ENCODE measurements at regions not wholly inside any gene's neighbourhood (a gene's known extent, or its start where the extent isn't known, plus 50 kb on each side); places are given as distances from the start of the nearest gene placed in this dataset.

DNA sequence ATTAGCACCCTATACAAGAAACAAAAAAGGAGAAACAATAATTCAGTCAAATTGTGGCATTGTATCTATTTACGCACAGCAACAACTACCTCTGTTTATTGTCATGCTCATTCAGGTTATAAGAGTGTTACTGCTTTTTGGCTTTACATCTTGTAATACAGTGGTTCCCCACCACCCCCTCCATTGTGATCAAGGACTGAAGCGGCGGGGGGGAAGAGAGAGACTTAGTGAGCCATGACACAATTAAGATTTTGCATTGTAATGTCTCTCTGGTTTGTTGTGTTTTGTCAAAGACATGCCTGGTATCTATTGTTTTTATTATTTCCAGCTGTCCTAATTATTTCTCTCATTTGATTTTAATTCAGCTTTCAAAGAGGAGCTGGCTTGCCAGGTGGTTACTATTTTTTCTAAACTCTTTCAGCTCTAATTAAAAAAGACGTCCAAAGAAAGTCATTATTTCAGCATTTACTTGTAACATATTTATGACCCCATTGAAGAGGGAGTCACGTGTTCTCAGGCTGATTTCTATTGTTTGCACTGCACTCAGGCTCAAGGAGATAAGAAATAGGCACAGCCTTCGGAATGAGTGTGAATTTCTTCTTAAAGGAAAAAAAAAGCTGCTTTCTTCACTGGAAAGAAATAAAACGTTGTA lies 234.4 kb upstream of the TBL1XR1 start:
- no peak for DNase-seq (ENCODE audit: low read depth, low spot score)

DNA sequence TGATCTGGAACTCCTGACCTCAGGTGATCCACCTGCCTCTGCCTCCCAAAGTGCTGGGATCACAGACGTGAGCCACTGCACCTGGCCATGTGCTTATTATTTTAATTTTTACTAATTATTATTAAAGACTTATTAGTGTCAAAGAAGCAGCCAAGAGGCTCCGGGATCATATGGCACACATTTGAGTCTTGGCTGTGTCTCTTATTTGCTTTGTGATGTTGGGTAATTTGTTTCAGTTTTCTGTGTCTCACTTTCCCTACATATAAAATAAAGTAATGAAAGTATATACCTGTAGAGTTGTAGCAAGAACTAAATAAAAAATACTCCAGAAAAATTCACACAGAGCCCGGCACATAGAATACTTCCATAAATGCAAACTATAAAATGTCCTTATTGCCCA lies 238.0 kb upstream of the TBL1XR1 start:
- no peak for DNase-seq (ENCODE audit: low read depth, low spot score)

GRCh38 chr3:177437513-177438337 lies 240.4 kb upstream of the TBL1XR1 start:
- DNase-seq (ENCODE audit: low read depth, low spot score), result no peak

GRCh38 chr3:177438596-177439220 lies 241.4 kb upstream of the TBL1XR1 start:
- no peak for DNase-seq (ENCODE audit: low read depth, low spot score)

DNA sequence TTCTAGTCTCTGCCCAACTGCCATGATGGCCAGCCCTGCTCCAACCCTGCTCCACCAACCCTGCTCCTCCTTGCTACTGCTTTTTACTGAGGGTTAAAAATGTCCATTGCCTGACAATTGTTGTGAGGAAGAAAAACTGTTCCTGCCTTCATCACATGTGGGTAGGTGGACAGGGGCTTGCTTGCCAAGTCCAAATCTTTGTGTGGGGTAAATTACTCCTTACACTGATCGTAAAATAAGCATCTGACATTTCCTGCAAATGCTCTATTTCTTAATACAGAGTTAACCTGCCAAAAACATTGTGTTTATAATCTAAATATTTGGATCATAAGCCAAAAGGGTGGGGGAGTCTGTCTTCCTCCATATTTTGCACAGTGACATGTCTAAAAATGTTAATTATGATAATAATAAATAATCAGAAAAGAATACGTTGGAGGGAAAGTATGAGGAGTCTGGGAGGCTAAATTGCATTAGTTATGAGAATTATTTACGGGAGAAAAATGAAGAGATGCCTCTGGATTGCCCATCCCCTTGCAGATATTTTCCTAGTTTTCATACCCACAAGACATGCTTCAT lies 242.5 kb upstream of the TBL1XR1 start:
- DNase-seq (ENCODE audit: low read depth, low spot score), result no peak

GRCh38 chr3:177440456-177441104 lies 243.3 kb upstream of the TBL1XR1 start:
- no peak for DNase-seq (ENCODE audit: low read depth, low spot score)

- DNase-seq (ENCODE audit: low read depth, low spot score), result no peak
These were observed 244.1 kb upstream of the TBL1XR1 start for GRCh38 chr3:177441276-177441812.

DNA sequence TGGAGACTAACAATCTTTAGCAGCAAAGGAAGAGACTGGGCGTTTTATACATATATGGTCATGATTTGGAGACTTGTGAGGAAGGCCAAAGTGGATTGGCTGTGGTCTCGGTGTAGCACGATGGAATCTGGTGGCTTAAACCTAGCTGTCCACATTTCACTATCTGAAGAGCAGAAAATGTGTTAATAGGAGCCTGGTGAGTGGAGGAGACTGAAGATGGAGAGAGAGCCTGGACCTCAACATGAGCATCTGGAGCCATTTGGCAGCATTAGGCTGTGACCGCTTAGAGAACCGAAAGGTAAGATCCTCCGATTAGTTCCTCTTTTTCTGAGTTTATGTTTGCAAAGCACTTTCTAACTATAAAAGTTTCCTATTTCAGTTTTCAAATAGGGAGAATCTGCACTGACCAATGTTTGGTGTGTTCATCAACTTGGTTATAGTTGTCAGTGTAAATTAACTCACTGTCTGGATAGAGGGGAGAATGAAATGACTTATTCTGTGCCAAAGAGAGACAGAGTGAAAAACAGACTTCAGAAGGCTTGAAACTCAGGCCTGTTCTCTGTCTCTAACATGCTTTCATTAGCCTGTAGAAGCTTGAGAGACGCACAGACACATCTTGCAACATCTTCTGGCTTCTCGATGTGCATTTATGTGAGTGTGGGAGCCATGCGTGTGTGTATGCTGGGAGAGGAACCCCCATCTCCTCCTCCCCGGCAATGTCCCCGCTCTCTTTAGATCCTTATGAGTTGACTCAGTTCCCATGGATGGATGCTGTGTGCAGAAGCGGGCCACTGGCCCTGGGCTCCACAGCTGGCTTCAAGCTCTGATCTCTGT lies 244.7 kb upstream of the TBL1XR1 start:
- no peak for DNase-seq (ENCODE audit: low read depth, low spot score)

- DNase-seq (ENCODE audit: low read depth, low spot score), result no peak
These were observed 246.2 kb upstream of the TBL1XR1 start for GRCh38 chr3:177443469-177443868.

GRCh38 chr3:177444696-177445095 lies 247.4 kb upstream of the TBL1XR1 start:
- no peak for DNase-seq (ENCODE audit: low read depth, low spot score)

GRCh38 chr3:177445549-177445948 lies 248.3 kb upstream of the TBL1XR1 start:
- no peak for DNase-seq (ENCODE audit: low read depth, low spot score)

GRCh38 chr3:177446165-177446601 lies 248.9 kb upstream of the TBL1XR1 start:
- DNase-seq (ENCODE audit: low read depth, low spot score), result no peak

GRCh38 chr3:177447938-177448337 lies 250.7 kb upstream of the TBL1XR1 start:
- no peak for DNase-seq (ENCODE audit: low read depth, low spot score)

DNA sequence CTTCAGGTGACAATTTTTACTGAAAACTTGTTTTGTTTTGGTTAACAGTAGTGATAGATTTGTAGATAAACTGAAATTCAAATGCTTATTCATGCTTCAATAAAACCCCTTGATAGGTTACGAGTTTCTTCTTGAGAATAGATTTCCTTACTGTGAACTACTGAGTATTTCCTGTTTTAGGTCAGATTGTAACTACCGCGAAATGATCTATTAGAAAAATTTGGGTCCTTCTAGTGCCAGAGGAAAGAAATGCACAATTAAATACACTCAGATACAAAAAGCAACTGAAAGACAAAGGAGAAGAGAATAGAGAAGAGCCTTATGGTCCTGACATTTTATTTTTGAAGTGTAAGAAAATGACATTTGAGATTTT lies 251.7 kb upstream of the TBL1XR1 start:
- DNase-seq (ENCODE audit: low read depth, low spot score), result no peak

DNA sequence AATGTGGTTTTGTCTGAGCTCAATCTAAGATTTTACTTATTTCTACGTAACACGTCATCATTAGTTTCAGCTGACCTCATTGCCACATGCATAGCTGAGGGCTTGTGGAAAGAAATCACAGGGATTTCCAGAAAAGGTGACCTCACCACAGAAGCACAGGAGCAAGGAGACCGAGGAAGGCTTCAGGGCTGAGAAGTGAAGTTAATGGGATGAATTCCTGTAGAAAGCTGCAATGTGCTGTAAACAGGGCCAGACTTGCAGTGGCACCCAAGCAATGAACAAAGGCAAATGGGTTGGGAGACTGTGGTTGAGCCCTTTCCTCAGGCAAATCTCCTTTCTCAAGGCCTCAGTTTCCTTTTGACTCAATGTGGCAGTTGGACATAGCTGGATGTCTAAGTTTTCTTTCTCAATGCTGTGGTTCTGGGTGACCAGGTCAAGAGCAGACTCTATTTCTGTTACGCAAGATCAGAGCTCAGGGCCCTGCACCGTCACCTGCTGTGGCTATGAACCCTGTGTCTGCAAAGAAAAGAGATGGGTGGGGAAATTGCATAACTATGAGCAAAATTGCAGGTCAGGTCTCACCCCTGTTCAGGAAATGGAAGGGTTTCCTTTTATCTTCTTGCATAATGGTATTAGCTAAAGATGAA lies 252.2 kb upstream of the TBL1XR1 start:
- no peak for DNase-seq (ENCODE audit: low read depth, low spot score)

DNA sequence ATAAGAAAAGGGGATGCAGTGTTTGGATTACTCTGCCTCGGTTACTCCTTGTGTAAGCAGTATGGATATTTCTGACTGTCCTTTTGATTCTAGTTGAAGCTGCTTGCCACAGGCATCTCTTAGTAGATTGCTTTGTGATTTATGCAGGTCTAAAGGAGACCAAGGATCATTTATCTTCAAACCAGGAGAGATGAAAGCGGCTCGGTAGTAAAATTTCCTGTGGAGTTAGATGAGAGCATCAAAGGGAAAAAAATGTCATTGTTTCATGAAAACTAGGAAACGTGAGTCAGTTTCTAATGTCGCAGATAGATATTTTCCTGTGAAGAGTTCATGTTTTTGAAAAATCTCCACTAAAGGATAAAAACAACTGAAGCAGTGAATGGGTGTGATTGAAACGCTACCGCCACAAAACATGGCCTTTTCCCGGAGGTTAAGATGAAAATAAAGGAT lies 254.0 kb upstream of the TBL1XR1 start:
- DNase-seq (ENCODE audit: low read depth, low spot score), result no peak

DNA sequence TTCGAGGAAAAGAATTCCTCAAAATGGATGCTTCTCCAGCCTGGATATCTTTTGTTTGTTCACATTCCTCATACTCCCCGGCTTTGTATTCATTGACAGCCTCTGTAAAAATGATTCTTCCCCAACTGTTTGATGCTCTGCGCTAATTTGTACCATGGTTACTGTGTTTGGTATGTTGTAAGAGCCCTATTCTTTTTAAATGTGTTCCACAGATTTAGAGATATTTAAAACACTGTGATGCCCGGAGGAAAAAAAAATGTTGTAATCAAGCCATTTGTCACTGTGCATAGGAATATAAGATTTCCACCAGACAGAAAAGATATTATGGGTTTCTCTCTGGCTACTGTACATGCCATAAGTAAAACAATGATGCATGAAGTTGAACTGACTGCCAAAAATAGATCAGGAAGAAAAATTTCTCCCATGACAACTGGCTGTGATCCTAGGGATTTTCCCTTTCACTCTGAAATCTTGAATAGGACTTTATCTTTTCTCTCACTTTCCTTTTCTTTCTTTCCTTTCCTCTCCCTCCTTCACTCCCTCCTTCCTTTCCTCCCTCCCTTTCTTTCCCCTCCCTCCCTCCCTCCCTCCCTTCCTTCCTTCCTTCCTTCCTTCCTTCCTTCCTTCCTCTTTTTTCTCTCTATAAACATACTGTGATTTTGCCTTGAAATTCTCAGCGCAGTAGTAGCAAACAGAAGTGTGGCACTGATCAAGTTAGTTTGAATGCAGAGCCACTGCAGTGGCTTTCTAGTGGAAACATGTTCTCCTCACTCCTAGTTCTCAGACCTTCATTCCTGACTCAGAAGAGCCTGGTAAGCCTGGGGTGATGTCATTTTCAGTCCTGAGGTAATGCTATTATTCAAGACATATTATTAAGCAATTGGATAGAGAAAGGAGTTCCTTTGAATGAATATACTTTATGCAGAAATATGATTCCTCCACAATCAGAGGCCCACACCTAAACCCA lies 254.9 kb upstream of the TBL1XR1 start:
- DNase-seq (ENCODE audit: low read depth, low spot score), result no peak

GRCh38 chr3:177452831-177453450 lies 255.7 kb upstream of the TBL1XR1 start:
- DNase-seq (ENCODE audit: low read depth, low spot score), result no peak

Data from activated CD4-positive, CD25-positive, alpha-beta regulatory T cell treated with anti-CD3 and anti-CD28 coated beads, Interleukin-2, amount 50 U/mL, for 16 hours (primary cell).